CD4-positive, alpha-beta T cell (primary cell): ENCODE measurements at regions not wholly inside any gene's neighbourhood (a gene's known extent, or its start where the extent isn't known, plus 50 kb on each side); places are given as distances from the start of the nearest gene placed in this dataset.

Experiments
- ATAC-seq: fragments of 200-7000 bp; cut with Tn5 transposase; one replicate; pipeline ENCODE4 v1.10.0; 2022; ENCODE audit warnings: mild to moderate bottlenecking; ENCODE audit not compliant: poor library complexity
- CTCF ChIA-PET: fragments of 350-600 bp; sonication (Branson Sonifier 250); formaldehyde crosslinking; loops from one replicate; lab custom pipeline; 2021; ENCODE audit warnings: antibody characterized with exemption, inconsistent platforms; lab: Charles Lee
- POLR2A ChIA-PET: fragments of 350-600 bp; sonication (Branson Sonifier 250); formaldehyde crosslinking; loops from one replicate; lab custom pipeline; 2021; ENCODE audit warnings: antibody characterized with exemption, inconsistent platforms; lab: Charles Lee
- DNase-seq, 14 experiments: peaks; one replicate each; pipeline ENCODE4 v3.0.0-alpha.2; 2013 to 2020; ENCODE audit warnings: mixed read lengths in 2 of 14
- H3K27ac ChIP-seq, 2 donors: one replicate each; pipeline versions ENCODE4 v1.5.1 to v1.7.0; 2013; ENCODE audit warnings: low read length in 2 of 2, low read depth in 1 of 2, mild to moderate bottlenecking in 1 of 2
- H3K27me3 ChIP-seq, 2 experiments: 1 replicate in 1 of 2; 2 replicates in 1 of 2; pipeline versions ENCODE4 v1.6.1 to v1.7.0; 2013; ENCODE audit warnings: low read length in 2 of 2, control low read depth in 1 of 2, mild to moderate bottlenecking in 1 of 2, moderate library complexity in 1 of 2; ENCODE audit not compliant: insufficient read depth in 2 of 2, control insufficient read depth in 1 of 2
- H3K36me3 ChIP-seq: one replicate; pipeline ENCODE4 v1.6.1; 2013; ENCODE audit warnings: low read length, control low read depth; ENCODE audit not compliant: insufficient read depth
- H3K4me1 ChIP-seq: one replicate; pipeline ENCODE4 v1.6.1; 2013; ENCODE audit warnings: low read length, control low read depth; ENCODE audit not compliant: insufficient read depth
- H3K4me3 ChIP-seq: one replicate; pipeline ENCODE4 v1.5.1; 2013; ENCODE audit warnings: mild to moderate bottlenecking, low read length, moderate library complexity
- H3K9me3 ChIP-seq, 2 experiments: 1 replicate in 1 of 2; 2 replicates in 1 of 2; pipeline versions ENCODE4 v1.6.1 to v1.7.0; 2013; ENCODE audit warnings: low read length in 2 of 2, mild to moderate bottlenecking in 2 of 2, control low read depth in 1 of 2, moderate library complexity in 1 of 2; ENCODE audit not compliant: control insufficient read depth in 1 of 2, insufficient read depth in 1 of 2
- H3K27ac Mint-ChIP-seq: one replicate; pipeline ENCODE4 v1.8.0; 2020; ENCODE audit warnings: mixed read lengths
- H3K27me3 Mint-ChIP-seq: one replicate; pipeline ENCODE4 v1.8.0; 2021; ENCODE audit warnings: mixed read lengths
- H3K36me3 Mint-ChIP-seq: one replicate; pipeline ENCODE4 v1.8.0; 2021; ENCODE audit warnings: low read depth, mixed read lengths
- H3K4me1 Mint-ChIP-seq: one replicate; pipeline ENCODE4 v1.8.0; 2021; ENCODE audit warnings: low read depth, mixed read lengths
- H3K4me3 Mint-ChIP-seq: one replicate; pipeline ENCODE4 v1.8.0; 2020; ENCODE audit warnings: mild to moderate bottlenecking, mixed read lengths
- H3K9me3 Mint-ChIP-seq: one replicate; pipeline ENCODE4 v1.8.0; 2020; ENCODE audit warnings: mixed read lengths
- intact Hi-C, 2 experiments: fragments of 100-400 bp; cut with DNase I in 1 of 2; cut with micrococcal nuclease in 1 of 2; formaldehyde crosslinking; loops; one replicate each; pipeline versions ENCODE4 v1.15.1 to v1.9.0; 2023 to 2025; cut with DNase I, micrococcal nuclease
- TF ChIP-seq, protein P1 (sequence below): fragments of 200-600 bp; IDR thresholded peaks from one replicate; pipeline ENCODE4 v1.8.0; 2022; ENCODE audit warnings: antibody characterized with exemption, mild to moderate bottlenecking

- no peak for ATAC-seq
- POLR2A ChIA-PET = no interaction called here
- peaks cover 3 to 4% of the 10 kb centered on the region in 2 experiments for H3K27me3 ChIP-seq
- TF ChIP-seq, protein P1, sequence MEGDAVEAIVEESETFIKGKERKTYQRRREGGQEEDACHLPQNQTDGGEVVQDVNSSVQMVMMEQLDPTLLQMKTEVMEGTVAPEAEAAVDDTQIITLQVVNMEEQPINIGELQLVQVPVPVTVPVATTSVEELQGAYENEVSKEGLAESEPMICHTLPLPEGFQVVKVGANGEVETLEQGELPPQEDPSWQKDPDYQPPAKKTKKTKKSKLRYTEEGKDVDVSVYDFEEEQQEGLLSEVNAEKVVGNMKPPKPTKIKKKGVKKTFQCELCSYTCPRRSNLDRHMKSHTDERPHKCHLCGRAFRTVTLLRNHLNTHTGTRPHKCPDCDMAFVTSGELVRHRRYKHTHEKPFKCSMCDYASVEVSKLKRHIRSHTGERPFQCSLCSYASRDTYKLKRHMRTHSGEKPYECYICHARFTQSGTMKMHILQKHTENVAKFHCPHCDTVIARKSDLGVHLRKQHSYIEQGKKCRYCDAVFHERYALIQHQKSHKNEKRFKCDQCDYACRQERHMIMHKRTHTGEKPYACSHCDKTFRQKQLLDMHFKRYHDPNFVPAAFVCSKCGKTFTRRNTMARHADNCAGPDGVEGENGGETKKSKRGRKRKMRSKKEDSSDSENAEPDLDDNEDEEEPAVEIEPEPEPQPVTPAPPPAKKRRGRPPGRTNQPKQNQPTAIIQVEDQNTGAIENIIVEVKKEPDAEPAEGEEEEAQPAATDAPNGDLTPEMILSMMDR = no peak
- no peaks in the 10 kb centered on the region for H3K36me3 ChIP-seq
- DNase-seq = no peak
- H3K27ac ChIP-seq = no peak overlapping the region
- Mint-ChIP-seq H3K36me3 (no peaks in the 10 kb centered on the region), H3K4me1 (no peaks in the 10 kb centered on the region), H3K27ac (no peak overlapping the region), H3K9me3 (no peaks in the 10 kb centered on the region), H3K27me3 (peaks cover 21% of the 10 kb centered on the region), H3K4me3 (no peak overlapping the region)
- no peaks in the 10 kb centered on the region for H3K4me1 ChIP-seq
- peaks cover 0 to 29% of the 10 kb centered on the region in 2 experiments for H3K9me3 ChIP-seq
- CTCF ChIA-PET = no interaction called here
- H3K4me3 ChIP-seq = no peak overlapping the region
- intact Hi-C loops = no loop called here
Measured at GRCh38 chr16:88303890-88304819, 78.6 kb upstream of the ZNF469 start.

GRCh38 chr16:88305176-88305575 lies 77.6 kb upstream of the ZNF469 start:
- no peak overlapping the region for H3K27ac ChIP-seq
- ATAC-seq = no peak
- H3K9me3 Mint-ChIP-seq = no peaks in the 10 kb centered on the region
- no peak overlapping the region for H3K4me3 ChIP-seq
- POLR2A ChIA-PET = no interaction called here
- peaks cover 0 to 30% of the 10 kb centered on the region in 2 experiments for H3K9me3 ChIP-seq
- H3K4me1 ChIP-seq = no peaks in the 10 kb centered on the region
- CTCF ChIA-PET = no interaction called here
- no peak overlapping the region for H3K4me3 Mint-ChIP-seq
- no peaks in the 10 kb centered on the region for H3K36me3 ChIP-seq
- TF ChIP-seq, protein P1 = no peak
- DNase-seq = no peak
- H3K27ac Mint-ChIP-seq = no peak overlapping the region
- H3K27me3 ChIP-seq = peaks cover 4% of the 10 kb centered on the region in 2 experiments
- no peaks in the 10 kb centered on the region for H3K36me3 Mint-ChIP-seq
- peaks cover 20% of the 10 kb centered on the region for H3K27me3 Mint-ChIP-seq
- no peaks in the 10 kb centered on the region for H3K4me1 Mint-ChIP-seq
- intact Hi-C loops = no loop called here

DNA sequence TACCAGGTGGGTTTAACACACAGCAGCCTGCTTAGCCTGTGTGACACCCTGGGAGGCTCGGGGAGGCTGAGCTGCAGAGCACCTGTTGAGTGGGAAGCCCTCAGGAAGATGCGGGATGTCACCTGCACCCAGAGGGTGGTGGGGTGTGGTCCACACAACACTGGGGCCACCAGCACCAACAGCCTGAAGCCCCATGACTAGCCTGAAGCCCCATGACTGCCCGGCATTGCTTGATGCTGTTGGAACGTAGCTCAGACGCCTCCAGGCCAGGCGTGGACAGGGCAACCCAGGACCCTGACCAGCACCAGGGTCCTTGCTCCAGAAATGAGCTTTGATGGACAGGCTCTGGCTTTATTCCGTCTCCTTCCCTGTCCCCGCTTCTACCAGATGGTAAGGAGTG lies 76.3 kb upstream of the ZNF469 start:
- Mint-ChIP-seq H3K27ac (no peak overlapping the region), H3K36me3 (no peaks in the 10 kb centered on the region), H3K9me3 (no peaks in the 10 kb centered on the region), H3K27me3 (peaks cover 17% of the 10 kb centered on the region), H3K4me3 (no peak overlapping the region), H3K4me1 (no peaks in the 10 kb centered on the region)
- TF ChIP-seq, protein P1 = no peak
- H3K4me3 ChIP-seq = no peak overlapping the region
- no peak for DNase-seq
- no peaks in the 10 kb centered on the region for H3K36me3 ChIP-seq
- intact Hi-C loops = no loop called here
- CTCF ChIA-PET = no interaction called here
- ATAC-seq = no peak
- H3K9me3 ChIP-seq = peaks cover 0 to 30% of the 10 kb centered on the region in 2 experiments
- POLR2A ChIA-PET = no interaction called here
- H3K27me3 ChIP-seq = peaks cover 4% of the 10 kb centered on the region in 2 experiments
- H3K4me1 ChIP-seq = no peaks in the 10 kb centered on the region
- H3K27ac ChIP-seq = no peak overlapping the region
